GM19035 (cell line): ENCODE measurements at regions not wholly inside any gene's neighbourhood (a gene's known extent, or its start where the extent isn't known, plus 50 kb on each side); places are given as distances from the start of the nearest gene placed in this dataset.
A peak's percentile ranks its signal among the peaks of the same experiment; 100 is the strongest.

Experiments
- ATAC-seq: cut with Tn5 transposase; IDR thresholded peaks from one replicate; pipeline ENCODE4 v1.9.1; 2021; ENCODE audit not compliant: unreplicated experiment

GRCh38 chr13:94968757-94969086 is 256.4 kb upstream of the SOX21 start:
- ATAC-seq, result no peak

GRCh38 chr13:94968040-94968756 is 255.9 kb upstream of the SOX21 start:
- ATAC-seq, result peak; percentile 32

GRCh38 chr13:94967183-94968039 is 255.1 kb upstream of the SOX21 start:
- peak; percentile 63 for ATAC-seq

- no peak for ATAC-seq
Observed at GRCh38 chr13:94966422-94966955, 254.1 kb upstream of the SOX21 start.

- ATAC-seq, result no peak
Observed at GRCh38 chr13:94959626-94960025, 247.3 kb upstream of the SOX21 start.

GRCh38 chr13:94956417-94957110 is 244.2 kb upstream of the SOX21 start:
- ATAC-seq, result no peak

- no peak for ATAC-seq
Observed at GRCh38 chr13:94952787-94953186, 240.4 kb upstream of the SOX21 start.

- no peak for ATAC-seq
Observed at GRCh38 chr13:94950303-94950702, 238.0 kb upstream of the SOX21 start.

- ATAC-seq, result no peak
Observed at GRCh38 chr13:94947965-94948371, 235.6 kb upstream of the SOX21 start.

GRCh38 chr13:94947392-94947791 is 235.0 kb upstream of the SOX21 start:
- no peak for ATAC-seq

- ATAC-seq, result no peak
Observed at GRCh38 chr13:94946039-94946438, 233.7 kb upstream of the SOX21 start.

- no peak for ATAC-seq
Observed at GRCh38 chr13:94938124-94938523, 225.8 kb upstream of the SOX21 start.

- no peak for ATAC-seq
Observed at GRCh38 chr13:94936633-94937032, 224.3 kb upstream of the SOX21 start.

GRCh38 chr13:94933936-94934335 is 221.6 kb upstream of the SOX21 start:
- no peak for ATAC-seq

- ATAC-seq, result no peak
Observed at GRCh38 chr13:94933230-94933751, 220.9 kb upstream of the SOX21 start.

- ATAC-seq, result no peak
Observed at GRCh38 chr13:94928127-94928775, 215.9 kb upstream of the SOX21 start.

GRCh38 chr13:94925263-94925662 is 212.9 kb upstream of the SOX21 start:
- ATAC-seq, result no peak

- ATAC-seq, result no peak
Observed at GRCh38 chr13:94921181-94921580, 208.8 kb upstream of the SOX21 start.

GRCh38 chr13:94920578-94920977 is 208.2 kb upstream of the SOX21 start:
- no peak for ATAC-seq

GRCh38 chr13:94917824-94918223 is 205.5 kb upstream of the SOX21 start:
- ATAC-seq, result no peak

- no peak for ATAC-seq
Observed at GRCh38 chr13:94914895-94915294, 202.6 kb upstream of the SOX21 start.
